NCI-H2171 treated with DMSO at 0.1 percent for 48 hours (cell line): ENCODE measurements at regions not wholly inside any gene's neighbourhood (a gene's known extent, or its start where the extent isn't known, plus 50 kb on each side); places are given as distances from the start of the nearest gene placed in this dataset.
"Not testable (repeated sequence)": the region's sequence is repeated elsewhere in the genome, so short reads cannot be mapped to it uniquely, and the experiment has no call there.

Source experiments
- DNase-seq: peaks from one replicate; lab custom pipeline; 2025; lab: John Stamatoyannopoulos, UW

- not testable (repeated sequence) for DNase-seq
Measured at GRCh38 chr16:51254390-51254789, 103.3 kb upstream of the SALL1 start.

- DNase-seq = no peak
Measured at GRCh38 chr16:51248217-51248616, 97.1 kb upstream of the SALL1 start.

- no peak for DNase-seq
Measured at GRCh38 chr16:51245658-51245995, 94.6 kb upstream of the SALL1 start.

GRCh38 chr16:51244887-51245657 is 94.0 kb upstream of the SALL1 start:
- no peak for DNase-seq

DNA sequence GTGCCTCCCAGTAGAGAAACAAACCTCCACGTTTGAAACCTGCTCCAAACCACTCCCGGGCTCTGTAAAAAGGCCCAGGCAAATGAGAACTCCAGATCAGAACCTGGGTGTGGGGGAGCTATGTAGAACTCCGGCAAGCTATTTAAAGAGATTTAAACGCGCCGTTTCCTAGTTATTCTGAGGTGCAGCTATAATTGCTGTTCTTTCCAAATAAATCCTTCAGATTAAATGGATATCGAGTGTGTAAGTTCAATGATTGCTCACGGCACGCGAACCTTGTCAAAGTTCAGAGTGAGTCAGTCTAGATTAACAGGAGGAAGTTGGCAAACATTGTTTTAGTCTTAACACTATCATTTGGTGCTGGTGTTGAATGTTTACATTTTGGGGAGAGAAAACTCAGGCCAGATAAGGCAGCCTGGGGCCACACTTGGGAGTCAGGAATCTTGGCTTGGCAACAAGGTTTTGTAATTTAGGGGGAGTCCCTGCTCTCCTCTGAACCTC is 92.9 kb upstream of the SALL1 start:
- DNase-seq = no peak

DNA sequence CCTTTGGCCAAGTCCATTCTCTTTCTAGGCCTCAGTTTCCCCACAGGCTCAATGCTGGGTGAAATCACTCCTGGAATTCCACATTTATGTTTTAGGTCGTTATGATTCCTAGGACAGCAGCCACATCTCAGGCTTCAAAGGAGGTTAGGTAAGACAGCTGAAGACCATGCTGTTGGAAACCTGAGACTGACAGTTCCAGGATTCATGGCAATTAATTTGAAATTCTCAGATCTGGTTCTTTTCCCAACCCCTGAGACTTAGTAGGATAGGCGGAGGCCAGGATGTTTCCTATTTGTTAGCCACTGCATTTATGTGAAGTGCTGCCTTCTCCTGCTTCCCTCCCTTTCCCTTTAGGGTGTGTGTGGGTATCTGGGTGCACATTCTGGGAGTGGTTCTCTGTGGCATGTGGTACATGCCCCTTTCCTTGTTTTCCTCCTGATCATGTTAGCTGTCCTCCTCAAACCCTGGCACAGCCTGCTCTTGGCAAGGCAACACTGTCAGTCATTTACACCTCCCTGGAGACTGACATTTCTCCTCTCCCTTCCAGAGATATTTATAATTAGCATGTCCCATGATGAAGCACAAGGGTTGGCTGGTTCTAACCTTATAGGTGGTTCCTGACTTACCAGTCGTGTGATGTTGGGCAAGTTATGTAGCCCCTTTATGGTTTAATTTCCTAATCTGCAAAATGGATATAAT is 91.4 kb upstream of the SALL1 start:
- DNase-seq = no peak

DNA sequence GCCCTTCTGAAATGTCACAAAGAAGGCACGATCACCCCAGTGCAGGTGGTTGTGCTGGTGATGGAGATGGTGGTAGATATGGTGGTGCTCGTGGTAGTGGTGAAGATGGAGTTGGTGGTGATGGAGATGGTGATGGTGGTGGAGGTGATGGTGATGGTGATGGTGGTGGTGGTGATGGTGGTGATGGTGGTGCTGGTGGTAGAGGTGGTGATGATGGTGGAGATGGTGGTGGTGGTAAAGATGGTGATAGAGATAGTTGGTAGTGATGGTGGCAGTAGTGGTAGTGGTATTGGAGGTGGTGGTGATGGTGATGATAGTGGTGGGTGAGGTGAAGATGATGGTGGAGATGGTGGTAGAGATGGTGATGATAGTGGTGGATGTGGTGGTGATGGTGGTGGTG is 88.1 kb upstream of the SALL1 start:
- DNase-seq = no peak

DNA sequence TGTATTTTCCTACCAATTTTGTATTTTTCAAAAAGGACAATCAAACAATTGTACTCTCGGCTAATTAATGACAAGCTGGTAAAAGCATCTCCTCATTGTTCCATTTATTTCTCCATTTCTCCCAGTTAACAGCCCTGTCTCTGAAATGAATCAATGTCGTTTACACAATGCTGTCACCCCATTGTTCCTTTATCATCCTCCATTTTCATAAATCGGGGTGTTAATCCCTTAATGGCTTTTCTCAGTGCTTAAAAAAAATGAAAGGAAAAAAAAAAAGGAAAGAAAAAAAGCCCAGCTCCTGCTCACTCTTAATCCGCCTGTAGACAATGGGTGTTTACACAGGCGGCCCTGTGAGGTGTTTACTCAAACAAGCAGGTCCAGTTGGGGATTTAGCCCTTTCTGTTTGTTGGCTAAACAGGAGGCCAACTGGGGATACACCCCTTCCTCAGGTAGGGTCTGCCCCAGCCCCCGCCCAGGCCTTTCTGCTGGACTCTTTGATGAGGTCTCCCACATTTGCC is 86.8 kb upstream of the SALL1 start:
- no peak for DNase-seq

DNA sequence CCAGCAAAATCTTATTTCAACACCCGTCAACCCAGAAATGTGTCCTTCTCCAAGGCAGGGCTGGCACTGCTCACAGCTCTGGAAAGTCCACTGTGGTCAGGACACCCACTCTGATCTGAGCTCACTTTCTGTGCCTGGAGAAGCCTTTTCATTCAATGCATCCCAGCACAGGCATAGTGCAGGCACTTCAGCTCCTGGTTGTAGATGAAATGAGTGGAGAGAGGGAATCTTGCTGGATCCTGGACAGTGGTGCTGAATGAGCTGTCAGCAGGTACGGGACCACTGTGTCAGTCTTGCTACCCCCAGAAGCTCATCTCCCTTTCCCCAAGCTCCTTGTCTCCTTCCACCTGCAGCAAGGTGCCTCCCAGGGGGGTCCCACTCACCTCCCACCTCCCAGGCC is 86.1 kb upstream of the SALL1 start:
- no peak for DNase-seq

DNA sequence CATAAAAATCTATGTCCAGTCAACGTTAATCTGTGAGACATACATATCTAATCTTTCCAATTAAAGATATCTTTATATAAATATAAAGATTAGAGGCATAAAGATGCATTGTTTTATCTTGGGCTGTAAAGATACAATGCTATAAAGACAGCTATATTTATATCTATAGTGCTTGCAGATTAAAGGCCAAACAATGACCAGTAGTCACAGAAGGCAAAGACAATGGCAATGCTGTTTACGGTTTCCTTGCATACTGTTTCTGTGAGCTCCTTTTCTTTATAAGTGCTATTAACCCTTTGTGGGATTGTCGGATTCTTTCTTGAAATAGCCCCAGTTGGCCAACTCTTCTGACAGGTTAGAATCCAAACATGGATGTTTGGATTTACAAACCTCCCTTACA is 85.5 kb upstream of the SALL1 start:
- DNase-seq = no peak

- no peak for DNase-seq
Measured at GRCh38 chr16:51231702-51232101, 80.6 kb upstream of the SALL1 start.

DNA sequence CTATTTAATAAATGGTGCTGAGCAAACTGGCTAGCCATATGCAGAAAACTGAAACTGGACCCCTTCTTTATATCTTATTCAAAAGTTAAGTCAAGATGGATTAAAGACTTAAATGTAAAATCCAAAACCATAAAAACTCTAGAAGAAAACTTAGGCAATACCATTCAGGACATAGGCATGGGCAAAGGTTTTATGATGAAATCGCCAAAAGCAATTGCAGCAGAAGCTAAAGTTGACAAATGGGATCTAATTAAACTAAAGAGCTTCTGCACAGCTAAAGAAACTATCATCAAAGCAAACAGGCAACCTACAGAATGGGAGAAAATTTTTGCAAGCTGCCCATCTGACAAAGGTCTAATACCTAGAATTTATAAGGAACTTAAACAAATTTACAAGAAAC is 79.0 kb upstream of the SALL1 start:
- not testable (repeated sequence) for DNase-seq

GRCh38 chr16:51228097-51228659 is 77.1 kb upstream of the SALL1 start:
- DNase-seq = no peak

DNA sequence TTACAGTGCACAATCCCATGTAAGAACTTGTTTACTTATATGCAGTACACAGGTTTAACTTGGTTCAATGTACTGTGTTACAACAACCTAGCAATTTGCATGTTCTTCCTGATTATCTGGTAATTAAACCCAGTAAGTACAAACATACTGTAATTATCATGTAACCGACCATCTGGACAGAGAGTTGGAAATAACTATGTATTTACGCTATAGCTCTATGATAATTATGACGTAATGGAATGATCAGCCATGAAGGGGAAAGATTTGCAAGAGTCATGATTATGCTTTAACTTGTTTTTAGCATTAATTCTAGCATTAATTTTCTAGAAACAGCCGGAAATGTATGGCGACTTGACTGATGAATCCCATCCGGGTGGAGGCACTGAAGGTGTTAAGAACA is 74.8 kb upstream of the SALL1 start:
- no peak for DNase-seq

DNA sequence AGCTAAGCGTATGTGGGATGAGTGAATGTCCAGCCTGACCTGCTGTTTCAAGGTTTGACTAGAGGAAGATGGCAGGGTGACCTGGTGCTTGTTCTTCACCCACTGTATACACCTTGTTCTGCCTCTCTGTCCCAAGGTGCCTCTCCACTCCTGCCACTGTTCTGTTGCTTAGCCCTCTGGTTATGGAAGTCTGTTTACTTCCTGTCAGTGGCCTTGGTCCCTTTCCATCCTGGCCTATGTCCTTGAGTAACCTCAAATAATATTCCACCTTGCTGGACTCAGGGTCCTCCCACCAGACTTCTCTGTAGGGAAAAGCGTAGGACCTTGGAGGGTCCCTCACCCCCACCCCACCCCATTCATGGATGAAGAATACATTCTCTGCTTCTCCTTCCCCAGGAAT is 73.2 kb upstream of the SALL1 start:
- DNase-seq = no peak

- no peak for DNase-seq
Measured at GRCh38 chr16:51222016-51222415, 70.9 kb upstream of the SALL1 start.

- DNase-seq = no peak
Measured at GRCh38 chr16:51211148-51211547, 60.1 kb upstream of the SALL1 start.

- DNase-seq = no peak
Measured at GRCh38 chr16:51210087-51210486, 59.0 kb upstream of the SALL1 start.

- no peak for DNase-seq
Measured at GRCh38 chr16:51201604-51202003, 50.5 kb upstream of the SALL1 start.
